ENCODE measurements at regions not wholly inside any gene's neighbourhood (a gene's known extent, or its start where the extent isn't known, plus 50 kb on each side); places are given as distances from the start of the nearest gene placed in this dataset.

- no peak overlapping the region for H2BK5ac ChIP-seq (ENCODE audit: low read depth, low read length, poor library complexity, severe bottlenecking)
- ATAC-seq (ENCODE audit: low read depth) (no peak), DNase-seq (no peak)
- BruUV-seq (replicated peaks) = no TSS peak
- H2AK9ac ChIP-seq (replicated peaks; ENCODE audit: low read depth, low read length, poor library complexity) = no peak overlapping the region
- no peaks in the 10 kb centered on the region for H3K27me3 ChIP-seq (ENCODE audit: control insufficient read depth, insufficient read depth, low read length)
- no peak overlapping the region for H3K14ac ChIP-seq (replicated peaks; ENCODE audit: low read depth, low read length)
- peaks cover 11% of the 10 kb centered on the region; the same call in 1 of the 2 replicates for H3K9me3 ChIP-seq (ENCODE audit: control insufficient read depth, insufficient read depth, low read length)
- intact Hi-C loops (cut with micrococcal nuclease) (no loop called here), in situ Hi-C loops (cut with MboI; ENCODE audit: low sequenced_read_pairs) (no loop called here), dilution Hi-C loops (cut with HindIII; ENCODE audit: low sequenced_read_pairs, unreplicated experiment) (no loop called here)
- no peak overlapping the region for H3K23ac ChIP-seq (ENCODE audit: low read depth, low read length)
- H3K27ac ChIP-seq (ENCODE audit: insufficient read depth, low read length) = no peak overlapping the region
- H4K5ac ChIP-seq (ENCODE audit: low read depth, low read length) = no peak overlapping the region
- TF ChIP-seq RFX5 (IDR thresholded peaks at IDR 0.05; ENCODE audit: low read depth, low read length) (no peak), USF2 (IDR thresholded peaks at IDR 0.05; ENCODE audit: low read depth, low read length) (no peak), MXI1 (IDR thresholded peaks at IDR 0.05; ENCODE audit: borderline replicate concordance, low read depth, low read length) (no peak), SMC3 (IDR thresholded peaks at IDR 0.05; ENCODE audit: low read depth, low read length) (no peak), NFE2L2 (IDR thresholded peaks at IDR 0.05; ENCODE audit: low read depth, low read length) (no peak), ELK1 (IDR thresholded peaks at IDR 0.05; ENCODE audit: borderline replicate concordance, low read depth, low read length) (no peak), RAD21 (IDR thresholded peaks at IDR 0.05; ENCODE audit: low read length) (no peak)
- H3K36me3 ChIP-seq (ENCODE audit: control insufficient read depth, insufficient read depth, low read length) = no peaks in the 10 kb centered on the region
- no CpG with 5 or more reads among the region's 1 CpG for WGBS, 2 experiments (ENCODE audit: extremely low coverage in 2 of 2, insufficient read length in 1 of 2)
- no peak overlapping the region for H3K4ac ChIP-seq (ENCODE audit: low read depth, low read length)
- H2BK120ac ChIP-seq (ENCODE audit: low read depth, low read length) = no peak overlapping the region
- no peaks in the 10 kb centered on the region for H3K4me1 ChIP-seq (ENCODE audit: control insufficient read depth, insufficient read depth, low read length)
- H3K56ac ChIP-seq (ENCODE audit: extremely low read depth, insufficient read depth, low read length) = no peak overlapping the region
- ChIA-PET POLR2A (ENCODE audit: unreplicated experiment) (no interaction called here), CTCF (no interaction called here)
- no peak overlapping the region for H3K4me2 ChIP-seq (ENCODE audit: low read depth, low read length)
- no peaks in the 10 kb centered on the region for H3K9me1 ChIP-seq (ENCODE audit: insufficient read depth, low read length)
- no peak overlapping the region for H4K8ac ChIP-seq (ENCODE audit: low read depth in 2 of 2, low read length in 2 of 2)
- no peak overlapping the region for H2BK20ac ChIP-seq (ENCODE audit: low read depth, low read length)
- H3K9ac ChIP-seq (ENCODE audit: low read depth, low read length) = no peak overlapping the region
- no peaks in the 10 kb centered on the region for H4K20me1 ChIP-seq (ENCODE audit: insufficient read depth, low read length)
- H3K79me1 ChIP-seq (ENCODE audit: low read depth in 1 of 2, low read length in 2 of 2) = no peaks in the 10 kb centered on the region
- no peak overlapping the region for H4K91ac ChIP-seq (ENCODE audit: insufficient read depth, low read depth, low read length)
- H2BK15ac ChIP-seq (ENCODE audit: low read depth, low read length) = no peak overlapping the region
- no peak overlapping the region for H2AK5ac ChIP-seq (ENCODE audit: low read depth, low read length)
- no peak overlapping the region for H3K4me3 ChIP-seq (ENCODE audit: insufficient read depth, low read depth, low read length)
- H3K18ac ChIP-seq (ENCODE audit: low read depth, low read length) = no peak overlapping the region
- H2AFZ ChIP-seq (replicated peaks; ENCODE audit: low read length, poor library complexity) = no peak overlapping the region
Observed at GRCh38 chr13:103192511-103193135, 126.4 kb upstream of the SLC10A2 start.

All from IMR-90 (cell line).